ENCODE measurements at regions not wholly inside any gene's neighbourhood (a gene's known extent, or its start where the extent isn't known, plus 50 kb on each side); places are given as distances from the start of the nearest gene placed in this dataset.

- H3K4me1 Mint-ChIP-seq (ENCODE audit: low read depth): no peaks in the 10 kb centered on the region
- Histone ChIP-seq H3K4me3 (ENCODE audit: low read length) (no peak overlapping the region), H3K27ac (ENCODE audit: low read depth in 1 of 2, low read length in 2 of 2) (no peak overlapping the region), H3K36me3 (ENCODE audit: insufficient read depth, low read length) (no peaks in the 10 kb centered on the region), H3K9me3 (ENCODE audit: control insufficient read depth in 1 of 2, insufficient read depth in 1 of 2, low read length in 2 of 2) (peaks cover 0 to 17% of the 10 kb centered on the region in 2 experiments), H3K4me1 (ENCODE audit: insufficient read depth, low read length) (no peaks in the 10 kb centered on the region), H3K27me3 (ENCODE audit: control insufficient read depth in 1 of 2, insufficient read depth in 2 of 2, low read length in 2 of 2) (no peaks in the 10 kb centered on the region)
- CTCF ChIA-PET: no interaction called here
- POLR2A ChIA-PET: no interaction called here
- ATAC-seq (ENCODE audit: poor library complexity) (no peak), DNase-seq (no peak)
- no peak overlapping the region for H3K4me3 Mint-ChIP-seq
- peaks cover 5% of the 10 kb centered on the region for H3K27me3 Mint-ChIP-seq
- H3K9me3 Mint-ChIP-seq: no peaks in the 10 kb centered on the region
- intact Hi-C loops (cut with DNase I, micrococcal nuclease): no loop called here
- H3K36me3 Mint-ChIP-seq (ENCODE audit: low read depth): no peaks in the 10 kb centered on the region
- TF ChIP-seq CTCF (IDR thresholded peaks at IDR 0.05): no peak
- no peak overlapping the region for H3K27ac Mint-ChIP-seq
These were observed 606.9 kb upstream of the SALL1 start for GRCh38 chr16:51757921-51758479.

GRCh38 chr16:51757505-51757904 lies 606.4 kb upstream of the SALL1 start:
- no peaks in the 10 kb centered on the region for H3K4me1 ChIP-seq (ENCODE audit: insufficient read depth, low read length)
- Mint-ChIP-seq H3K27me3 (peaks cover 5% of the 10 kb centered on the region), H3K36me3 (ENCODE audit: low read depth) (no peaks in the 10 kb centered on the region), H3K27ac (no peak overlapping the region), H3K4me1 (ENCODE audit: low read depth) (no peaks in the 10 kb centered on the region), H3K4me3 (no peak overlapping the region), H3K9me3 (peaks cover 1% of the 10 kb centered on the region)
- intact Hi-C loops (cut with DNase I, micrococcal nuclease): no loop called here
- ChIA-PET CTCF (no interaction called here), POLR2A (no interaction called here)
- no peak for ATAC-seq (ENCODE audit: poor library complexity)
- H3K4me3 ChIP-seq (ENCODE audit: low read length): no peak overlapping the region
- peaks cover 0 to 17% of the 10 kb centered on the region in 2 experiments for H3K9me3 ChIP-seq (ENCODE audit: control insufficient read depth in 1 of 2, insufficient read depth in 1 of 2, low read length in 2 of 2)
- H3K27me3 ChIP-seq (ENCODE audit: control insufficient read depth in 1 of 2, insufficient read depth in 2 of 2, low read length in 2 of 2): no peaks in the 10 kb centered on the region
- H3K27ac ChIP-seq (ENCODE audit: low read depth in 1 of 2, low read length in 2 of 2): no peak overlapping the region
- no peak for DNase-seq
- no peak for TF ChIP-seq CTCF (IDR thresholded peaks at IDR 0.05)
- H3K36me3 ChIP-seq (ENCODE audit: insufficient read depth, low read length): no peaks in the 10 kb centered on the region

GRCh38 chr16:51757124-51757470 lies 606.0 kb upstream of the SALL1 start:
- Histone ChIP-seq H3K4me1 (ENCODE audit: insufficient read depth, low read length) (no peaks in the 10 kb centered on the region), H3K9me3 (ENCODE audit: control insufficient read depth in 1 of 2, insufficient read depth in 1 of 2, low read length in 2 of 2) (peaks cover 0 to 15% of the 10 kb centered on the region in 2 experiments), H3K4me3 (ENCODE audit: low read length) (no peak overlapping the region), H3K36me3 (ENCODE audit: insufficient read depth, low read length) (no peaks in the 10 kb centered on the region), H3K27ac (ENCODE audit: low read depth in 1 of 2, low read length in 2 of 2) (no peak overlapping the region), H3K27me3 (ENCODE audit: control insufficient read depth in 1 of 2, insufficient read depth in 2 of 2, low read length in 2 of 2) (no peaks in the 10 kb centered on the region)
- POLR2A ChIA-PET: no interaction called here
- no peak for ATAC-seq (ENCODE audit: poor library complexity)
- intact Hi-C loops (cut with DNase I, micrococcal nuclease): no loop called here
- H3K27ac Mint-ChIP-seq: no peak overlapping the region
- H3K9me3 Mint-ChIP-seq: peaks cover 4% of the 10 kb centered on the region
- H3K4me3 Mint-ChIP-seq: no peak overlapping the region
- no peaks in the 10 kb centered on the region for H3K36me3 Mint-ChIP-seq (ENCODE audit: low read depth)
- no peaks in the 10 kb centered on the region for H3K4me1 Mint-ChIP-seq (ENCODE audit: low read depth)
- no peak for TF ChIP-seq CTCF (IDR thresholded peaks at IDR 0.05)
- CTCF ChIA-PET: no interaction called here
- no peak for DNase-seq
- peaks cover 5% of the 10 kb centered on the region for H3K27me3 Mint-ChIP-seq
